Ectodermal cell (in vitro differentiated cells): ENCODE measurements at regions not wholly inside any gene's neighbourhood (a gene's known extent, or its start where the extent isn't known, plus 50 kb on each side); places are given as distances from the start of the nearest gene placed in this dataset.
"Not testable (repeated sequence)": the region's sequence is repeated elsewhere in the genome, so short reads cannot be mapped to it uniquely, and the experiment has no call there.

ENCODE experiments used
- H3K27ac ChIP-seq: 2 replicates; pipeline ENCODE4 v1.7.0; 2013; ENCODE audit warnings: mild to moderate bottlenecking, low read depth, low read length; ENCODE audit not compliant: insufficient read depth, poor library complexity, severe bottlenecking
- H3K27me3 ChIP-seq: 2 replicates; pipeline ENCODE4 v1.7.0; 2013; ENCODE audit warnings: mild to moderate bottlenecking, low read length; ENCODE audit not compliant: insufficient read depth, control insufficient read depth, poor library complexity, severe bottlenecking
- H3K36me3 ChIP-seq: one replicate; pipeline ENCODE4 v1.7.0; 2013; ENCODE audit warnings: low read length; ENCODE audit not compliant: control insufficient read depth, insufficient read depth
- H3K4me1 ChIP-seq: one replicate; pipeline ENCODE4 v1.7.0; 2013; ENCODE audit warnings: low read length; ENCODE audit not compliant: control insufficient read depth, insufficient read depth
- H3K4me3 ChIP-seq: 2 replicates; pipeline ENCODE4 v1.7.0; 2013; ENCODE audit warnings: low read depth, low read length, control low read depth; ENCODE audit not compliant: insufficient read depth
- H3K9me3 ChIP-seq: 2 replicates; pipeline ENCODE4 v1.7.0; 2013; ENCODE audit warnings: mild to moderate bottlenecking, low read length, moderate library complexity; ENCODE audit not compliant: control insufficient read depth
- WGBS, 2 experiments: methylation state at CpG; one replicate each; pipeline ENCODE4 v1.1.7; 2013; ENCODE audit warnings: missing lambda C conversion rate in 2 of 2; 5-methylcytosine and 5-hydroxymethylcytosine counted together

GRCh38 chr14:88951370-88951769, 126.9 kb downstream of the TTC8 start:
- H3K27ac ChIP-seq: no peak overlapping the region
- no peaks in the 10 kb centered on the region for H3K4me1 ChIP-seq
- WGBS, 2 experiments: 87 to 91% methylated on average over 3 of the region's 3 CpGs
- H3K36me3 ChIP-seq: no peaks in the 10 kb centered on the region
- no peaks in the 10 kb centered on the region for H3K9me3 ChIP-seq
- H3K4me3 ChIP-seq: no peak overlapping the region
- no peaks in the 10 kb centered on the region for H3K27me3 ChIP-seq

GRCh38 chr14:88952901-88953300, 128.4 kb downstream of the TTC8 start:
- Histone ChIP-seq H3K9me3 (no peaks in the 10 kb centered on the region), H3K27ac (no peak overlapping the region), H3K36me3 (no peaks in the 10 kb centered on the region), H3K4me3 (no peak overlapping the region), H3K4me1 (no peaks in the 10 kb centered on the region), H3K27me3 (no peaks in the 10 kb centered on the region)
- 95% methylated on average over 4 to 7 of the region's 7 CpGs for WGBS, 2 experiments

GRCh38 chr14:88955455-88955854, 131.0 kb downstream of the TTC8 start:
- no peaks in the 10 kb centered on the region for H3K9me3 ChIP-seq
- no peaks in the 10 kb centered on the region for H3K36me3 ChIP-seq
- H3K27me3 ChIP-seq: no peaks in the 10 kb centered on the region
- no peak overlapping the region for H3K4me3 ChIP-seq
- H3K27ac ChIP-seq: no peak overlapping the region
- no peaks in the 10 kb centered on the region for H3K4me1 ChIP-seq
- 74 to 75% methylated on average over 2 of the region's 2 CpGs for WGBS, 2 experiments

- Histone ChIP-seq H3K27ac (no peak overlapping the region), H3K4me3 (no peak overlapping the region), H3K4me1 (no peaks in the 10 kb centered on the region), H3K27me3 (no peaks in the 10 kb centered on the region), H3K9me3 (no peaks in the 10 kb centered on the region), H3K36me3 (no peaks in the 10 kb centered on the region)
- WGBS, 2 experiments: 90 to 91% methylated on average over 4 of the region's 5 CpGs
Observed at GRCh38 chr14:88960496-88960895, 136.0 kb downstream of the TTC8 start.

DNA sequence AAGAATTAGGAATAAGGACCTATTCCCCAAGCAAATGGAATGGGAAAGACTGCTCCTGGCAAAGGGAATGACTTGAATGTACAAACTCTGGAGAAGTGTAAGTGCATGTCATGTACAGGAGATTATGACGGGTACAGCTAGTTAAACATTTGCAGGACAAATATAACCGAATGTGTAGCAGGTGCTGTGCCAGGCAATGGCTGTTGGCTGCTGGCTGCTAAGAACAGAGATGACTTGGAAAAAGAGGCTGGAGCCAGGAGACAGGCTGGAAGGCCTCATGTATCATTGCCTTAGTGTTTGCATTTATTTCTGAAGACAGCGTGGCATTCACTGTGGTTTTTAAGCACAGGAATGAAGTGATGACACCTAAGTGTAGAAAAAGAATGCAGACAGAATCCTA, 136.8 kb downstream of the TTC8 start:
- Histone ChIP-seq H3K27ac (no peak overlapping the region), H3K27me3 (no peaks in the 10 kb centered on the region), H3K9me3 (no peaks in the 10 kb centered on the region), H3K4me3 (no peak overlapping the region), H3K4me1 (no peaks in the 10 kb centered on the region), H3K36me3 (no peaks in the 10 kb centered on the region)
- 91 to 93% methylated on average over 3 of the region's 3 CpGs for WGBS, 2 experiments

- no peak overlapping the region for H3K27ac ChIP-seq
- H3K27me3 ChIP-seq: no peaks in the 10 kb centered on the region
- 85 to 87% methylated on average over 4 of the region's 4 CpGs for WGBS, 2 experiments
Observed at GRCh38 chr14:88962356-88962755, 137.9 kb downstream of the TTC8 start.

DNA sequence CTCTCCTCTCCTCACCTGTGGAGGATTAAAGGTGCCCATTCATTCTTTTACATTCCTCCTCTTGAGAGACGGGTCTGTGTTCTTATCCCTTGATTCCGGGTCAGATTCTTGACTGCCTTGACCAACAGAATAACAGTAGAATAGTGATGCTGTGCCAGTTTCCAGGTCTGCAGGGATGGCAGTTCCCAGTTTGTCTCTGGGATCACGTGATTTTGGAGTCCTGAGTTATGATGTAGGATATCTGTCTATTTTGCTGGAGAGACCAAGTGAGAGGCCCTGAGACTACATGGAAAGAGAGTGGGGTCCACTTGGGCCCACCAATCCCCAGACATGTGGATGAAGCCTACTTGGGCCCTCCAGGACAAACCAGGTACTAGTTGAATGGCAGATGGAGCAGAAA, 142.8 kb downstream of the TTC8 start:
- no peaks in the 10 kb centered on the region for H3K27me3 ChIP-seq
- no peak overlapping the region for H3K27ac ChIP-seq
- no peaks in the 10 kb centered on the region for H3K9me3 ChIP-seq
- 92 to 95% methylated on average over 3 of the region's 3 CpGs for WGBS, 2 experiments
- no peaks in the 10 kb centered on the region for H3K36me3 ChIP-seq
- no peaks in the 10 kb centered on the region for H3K4me1 ChIP-seq
- H3K4me3 ChIP-seq: no peak overlapping the region

More at GRCh38 chr14:88962356-88962755, 137.9 kb downstream of the TTC8 start:
- H3K4me3 ChIP-seq: no peak overlapping the region
- H3K36me3 ChIP-seq: no peaks in the 10 kb centered on the region
- H3K4me1 ChIP-seq: no peaks in the 10 kb centered on the region
- H3K9me3 ChIP-seq: no peaks in the 10 kb centered on the region

GRCh38 chr14:88975043-88975830, 150.8 kb downstream of the TTC8 start:
- Histone ChIP-seq H3K36me3 (no peaks in the 10 kb centered on the region), H3K4me1 (no peaks in the 10 kb centered on the region), H3K4me3 (no peak overlapping the region), H3K9me3 (no peaks in the 10 kb centered on the region), H3K27ac (no peak overlapping the region), H3K27me3 (no peaks in the 10 kb centered on the region)
- 78 to 81% methylated on average over 3 of the region's 3 CpGs for WGBS, 2 experiments

- Histone ChIP-seq H3K4me3 (no peak overlapping the region), H3K27me3 (no peaks in the 10 kb centered on the region), H3K27ac (no peak overlapping the region), H3K4me1 (no peaks in the 10 kb centered on the region), H3K36me3 (no peaks in the 10 kb centered on the region), H3K9me3 (no peaks in the 10 kb centered on the region)
- 67 to 69% methylated on average over 2 of the region's 2 CpGs for WGBS, 2 experiments
Observed at GRCh38 chr14:88975926-88976325, 151.5 kb downstream of the TTC8 start.

DNA sequence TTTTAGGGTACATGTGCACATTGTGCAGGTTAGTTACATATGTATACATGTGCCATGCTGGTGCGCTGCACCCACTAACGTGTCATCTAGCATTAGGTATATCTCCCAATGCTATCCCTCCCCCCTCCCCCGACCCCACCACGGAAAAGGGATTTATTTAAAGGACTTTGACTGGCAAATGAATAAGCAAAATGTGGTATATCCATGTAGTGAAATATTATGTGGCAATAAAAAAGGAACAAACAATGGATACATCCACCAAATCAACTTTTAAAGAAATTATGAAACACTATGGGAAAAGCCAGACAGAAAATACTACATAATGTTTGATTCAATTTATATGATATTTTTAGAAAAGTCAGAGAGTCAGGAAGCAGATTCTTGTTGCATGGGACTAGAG, 156.5 kb downstream of the TTC8 start:
- H3K4me3 ChIP-seq, H3K9me3 ChIP-seq, H3K36me3 ChIP-seq, H3K4me1 ChIP-seq, H3K27ac ChIP-seq, H3K27me3 ChIP-seq: not testable (repeated sequence)
- WGBS, 2 experiments: no CpG with 5 or more reads among the region's 4 CpGs
